ENCODE measurements at regions not wholly inside any gene's neighbourhood (a gene's known extent, or its start where the extent isn't known, plus 50 kb on each side); places are given as distances from the start of the nearest gene placed in this dataset.

GRCh38 chr12:30014991-30015390, 231.2 kb upstream of the TMTC1 start:
- TF ChIP-seq CTCF (IDR thresholded peaks at IDR 0.05): no peak
- TF ChIP-seq EZH2 (IDR thresholded peaks at IDR 0.05; ENCODE audit: borderline replicate concordance, insufficient read depth, low read depth, low read length, poor library complexity, severe bottlenecking): no peak
